ENCODE measurements at regions not wholly inside any gene's neighbourhood (a gene's known extent, or its start where the extent isn't known, plus 50 kb on each side); places are given as distances from the start of the nearest gene placed in this dataset.

DNA sequence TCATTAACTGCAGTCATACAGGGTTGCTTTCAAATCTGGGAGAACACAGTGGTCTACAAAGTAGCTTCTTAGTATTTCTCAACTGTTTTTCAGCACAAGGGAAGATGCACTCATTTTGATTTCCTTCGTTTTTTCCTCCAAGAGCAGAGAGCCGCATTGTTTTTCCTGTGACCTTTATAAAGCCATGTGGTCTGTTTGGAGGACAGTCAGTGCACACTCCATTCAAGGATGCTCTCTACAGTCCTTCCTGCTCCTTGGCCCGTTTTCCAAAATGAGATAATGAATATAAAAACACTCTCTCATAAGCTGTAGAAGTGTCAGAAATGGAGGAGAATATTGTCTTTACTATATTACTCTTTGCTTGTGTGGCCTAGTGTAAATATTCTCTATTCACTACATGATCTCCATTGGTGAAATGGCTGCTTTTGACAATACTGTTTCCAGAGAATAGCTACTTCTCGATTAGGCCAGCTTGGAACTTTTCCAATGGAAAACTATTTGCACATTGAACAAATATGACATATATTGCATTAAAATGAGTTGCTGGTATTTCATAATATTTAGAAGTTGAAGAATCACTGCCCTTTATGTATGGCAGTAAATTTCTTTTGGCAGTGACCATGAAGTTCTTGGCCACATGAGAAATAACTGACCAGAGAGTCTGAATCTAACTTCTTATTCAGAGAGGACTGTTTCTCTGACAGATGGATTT lies 393.1 kb upstream of the RGS6 start:
- TF ChIP-seq, protein P1, sequence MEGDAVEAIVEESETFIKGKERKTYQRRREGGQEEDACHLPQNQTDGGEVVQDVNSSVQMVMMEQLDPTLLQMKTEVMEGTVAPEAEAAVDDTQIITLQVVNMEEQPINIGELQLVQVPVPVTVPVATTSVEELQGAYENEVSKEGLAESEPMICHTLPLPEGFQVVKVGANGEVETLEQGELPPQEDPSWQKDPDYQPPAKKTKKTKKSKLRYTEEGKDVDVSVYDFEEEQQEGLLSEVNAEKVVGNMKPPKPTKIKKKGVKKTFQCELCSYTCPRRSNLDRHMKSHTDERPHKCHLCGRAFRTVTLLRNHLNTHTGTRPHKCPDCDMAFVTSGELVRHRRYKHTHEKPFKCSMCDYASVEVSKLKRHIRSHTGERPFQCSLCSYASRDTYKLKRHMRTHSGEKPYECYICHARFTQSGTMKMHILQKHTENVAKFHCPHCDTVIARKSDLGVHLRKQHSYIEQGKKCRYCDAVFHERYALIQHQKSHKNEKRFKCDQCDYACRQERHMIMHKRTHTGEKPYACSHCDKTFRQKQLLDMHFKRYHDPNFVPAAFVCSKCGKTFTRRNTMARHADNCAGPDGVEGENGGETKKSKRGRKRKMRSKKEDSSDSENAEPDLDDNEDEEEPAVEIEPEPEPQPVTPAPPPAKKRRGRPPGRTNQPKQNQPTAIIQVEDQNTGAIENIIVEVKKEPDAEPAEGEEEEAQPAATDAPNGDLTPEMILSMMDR (IDR thresholded peaks at IDR 0.05; ENCODE audit: poor library complexity, severe bottlenecking): no peak
- no peak for TF ChIP-seq EP300 (conservative IDR thresholded peaks at IDR 0.05; ENCODE audit: poor library complexity, severe bottlenecking)
- TF ChIP-seq EZH2 (IDR thresholded peaks at IDR 0.05; ENCODE audit: borderline replicate concordance, insufficient read depth, low read length, poor library complexity, severe bottlenecking): no peak
